B cell (primary cell): ENCODE measurements at regions not wholly inside any gene's neighbourhood (a gene's known extent, or its start where the extent isn't known, plus 50 kb on each side); places are given as distances from the start of the nearest gene placed in this dataset.

Source experiments
- ATAC-seq: fragments of 200-7000 bp; cut with Tn5 transposase; one replicate; pipeline ENCODE4 v1.10.0; 2021; ENCODE audit warnings: low read depth, mild to moderate bottlenecking, moderate number of reproducible peaks, moderate library complexity
- CTCF ChIA-PET: fragments of 350-600 bp; sonication (Branson Sonifier 250); formaldehyde crosslinking; loops from one replicate; lab custom pipeline; 2021; ENCODE audit warnings: antibody characterized with exemption, inconsistent platforms; lab: Charles Lee
- POLR2A ChIA-PET: fragments of 350-600 bp; sonication (Branson Sonifier 250); formaldehyde crosslinking; loops from one replicate; lab custom pipeline; 2021; ENCODE audit warnings: antibody characterized with exemption; lab: Charles Lee
- DNase-seq: peaks from one replicate; pipeline ENCODE4 v3.0.0; 2013
- H2AFZ ChIP-seq: 2 replicates; pipeline ENCODE4 v1.6.1; 2012; ENCODE audit warnings: mild to moderate bottlenecking, low read depth, low read length; ENCODE audit not compliant: insufficient read depth, poor library complexity, severe bottlenecking
- H3K27ac ChIP-seq, 2 donors: 1 replicate in 1 of 2; 2 replicates in 1 of 2; pipeline ENCODE4 v1.5.1; 2012 to 2013; ENCODE audit warnings: low read length in 2 of 2, mild to moderate bottlenecking in 2 of 2, moderate library complexity in 1 of 2
- H3K27me3 ChIP-seq, 4 experiments: fragments of 200-600 bp in 1 of 4; sonication (generic) in 1 of 4; replicated peaks in 1 of 4; 1 replicate in 2 of 4; 2 replicates in 2 of 4; pipeline versions ENCODE4 v1.6.1 to v1.7.0; 2013 to 2016; ENCODE audit warnings: low read length in 3 of 4, mild to moderate bottlenecking in 2 of 4, mixed read lengths in 1 of 4, moderate library complexity in 1 of 4; ENCODE audit not compliant: insufficient read depth in 4 of 4, control insufficient read depth in 3 of 4; ENCODE audit errors: control extremely low read depth in 1 of 4
- H3K36me3 ChIP-seq, 2 experiments: replicated peaks in 1 of 2; 1 replicate in 1 of 2; 2 replicates in 1 of 2; pipeline versions ENCODE4 v1.6.1 to v1.7.1; 2013; ENCODE audit warnings: low read length in 1 of 2; ENCODE audit not compliant: insufficient read depth in 2 of 2, control insufficient read depth in 1 of 2; ENCODE audit errors: control extremely low read depth in 1 of 2, extremely low read depth in 1 of 2
- H3K4me1 ChIP-seq, 2 donors: fragments of 200-600 bp in 1 of 2; sonication (generic) in 1 of 2; 1 replicate in 1 of 2; 2 replicates in 1 of 2; pipeline versions ENCODE4 v1.5.1 to v1.6.1; 2013 to 2017; ENCODE audit warnings: low read length in 2 of 2; ENCODE audit not compliant: control insufficient read depth in 2 of 2, insufficient read depth in 2 of 2
- H3K4me2 ChIP-seq: replicated peaks from 2 replicates; pipeline ENCODE3; 2012; ENCODE audit warnings: mild to moderate bottlenecking, low read depth, low read length; ENCODE audit not compliant: poor library complexity, severe bottlenecking
- H3K4me3 ChIP-seq, 5 experiments: fragments of 200-600 bp in 1 of 5; sonication (generic) in 1 of 5; 1 replicate in 3 of 5; 2 replicates in 2 of 5; pipeline versions ENCODE4 v1.5.1 to v1.7.0; 2011 to 2016; ENCODE audit warnings: low read length in 4 of 5, mild to moderate bottlenecking in 4 of 5, low read depth in 2 of 5, control low read depth in 1 of 5, moderate library complexity in 1 of 5; ENCODE audit not compliant: insufficient read depth in 1 of 5; ENCODE audit errors: control extremely low read depth in 1 of 5, extremely low read depth in 1 of 5
- H3K79me2 ChIP-seq: fragments of 200-600 bp; sonication (generic); one replicate; pipeline ENCODE4 v1.6.0; 2016; ENCODE audit warnings: low read length; ENCODE audit not compliant: control insufficient read depth, insufficient read depth
- H3K9ac ChIP-seq: fragments of 200-600 bp; sonication (generic); 2 replicates; pipeline ENCODE4 v1.6.1; 2017; ENCODE audit warnings: mild to moderate bottlenecking, low read length, moderate library complexity
- H3K9me3 ChIP-seq, 3 donors: one replicate each; pipeline versions ENCODE4 v1.6.1 to v1.7.1; 2013; ENCODE audit warnings: low read length in 2 of 3; ENCODE audit not compliant: control insufficient read depth in 2 of 3, insufficient read depth in 1 of 3; ENCODE audit errors: control extremely low read depth in 1 of 3
- H4K20me1 ChIP-seq: 2 replicates; pipeline ENCODE4 v1.6.0; 2012; ENCODE audit warnings: mild to moderate bottlenecking, low read length; ENCODE audit not compliant: insufficient read depth, control insufficient read depth, poor library complexity, severe bottlenecking
- H3K27ac Mint-ChIP-seq: one replicate; pipeline ENCODE4 v1.8.0; 2021; ENCODE audit warnings: mixed read lengths
- H3K27me3 Mint-ChIP-seq: one replicate; pipeline ENCODE4 v1.8.0; 2021; ENCODE audit warnings: mixed read lengths
- H3K4me1 Mint-ChIP-seq: one replicate; pipeline ENCODE4 v1.8.0; 2021; ENCODE audit warnings: mixed read lengths
- H3K4me3 Mint-ChIP-seq: one replicate; pipeline ENCODE4 v1.8.0; 2021; ENCODE audit warnings: mixed read lengths
- H3K9me3 Mint-ChIP-seq: one replicate; pipeline ENCODE4 v1.8.0; 2022; ENCODE audit warnings: mixed read lengths; ENCODE audit not compliant: insufficient read depth
- CTCF ChIP-seq: fragments of 200-600 bp; IDR thresholded peaks from one replicate; pipeline ENCODE4 v1.8.0; 2022; ENCODE audit warnings: antibody characterized with exemption, mild to moderate bottlenecking
- EZH2 ChIP-seq: IDR thresholded peaks from 2 replicates; pipeline ENCODE4 v1.6.1; 2012; ENCODE audit warnings: borderline replicate concordance, low read depth, mild to moderate bottlenecking, moderate library complexity, low read length; ENCODE audit not compliant: insufficient read depth, poor library complexity, severe bottlenecking
- WGBS: methylation state at CpG from one replicate; pipeline ENCODE4 v1.1.5; 2013; ENCODE audit warnings: missing lambda C conversion rate; ENCODE audit not compliant: insufficient coverage; 5-methylcytosine and 5-hydroxymethylcytosine counted together
- intact Hi-C: fragments of 100-400 bp; cut with micrococcal nuclease; formaldehyde crosslinking; loops from one replicate; pipeline ENCODE4 v1.10.0; 2022

GRCh38 chr2:176779917-176780316 is 432.7 kb upstream of the HNRNPA3 start:
- no peaks in the 10 kb centered on the region for H4K20me1 ChIP-seq
- TF ChIP-seq CTCF (no peak), EZH2 (no peak)
- no peak overlapping the region for H3K4me3 Mint-ChIP-seq
- POLR2A ChIA-PET: no interaction called here
- no peak overlapping the region for H3K27ac ChIP-seq
- ATAC-seq: no peak
- 93% methylated on average over 4 of the region's 4 CpGs for WGBS
- CTCF ChIA-PET: no interaction called here
- H3K9me3 ChIP-seq: peaks cover 0 to 15% (median 0%) of the 10 kb centered on the region in 3 donors
- H3K27me3 Mint-ChIP-seq: peaks cover 2% of the 10 kb centered on the region
- no peak overlapping the region for H3K4me2 ChIP-seq
- no peak overlapping the region for H3K9ac ChIP-seq
- peaks cover 0 to 2% (median 0%) of the 10 kb centered on the region in 4 experiments for H3K27me3 ChIP-seq
- peaks cover 3 to 9% of the 10 kb centered on the region in 2 donors for H3K4me1 ChIP-seq
- H3K4me1 Mint-ChIP-seq: peaks cover 12% of the 10 kb centered on the region
- H3K9me3 Mint-ChIP-seq: peaks cover 15% of the 10 kb centered on the region
- no peaks in the 10 kb centered on the region for H3K36me3 ChIP-seq
- no peak overlapping the region for H3K4me3 ChIP-seq
- DNase-seq: no peak
- H2AFZ ChIP-seq: no peak overlapping the region
- H3K79me2 ChIP-seq: no peaks in the 10 kb centered on the region
- no peak overlapping the region for H3K27ac Mint-ChIP-seq
- intact Hi-C loops: no loop called here

DNA sequence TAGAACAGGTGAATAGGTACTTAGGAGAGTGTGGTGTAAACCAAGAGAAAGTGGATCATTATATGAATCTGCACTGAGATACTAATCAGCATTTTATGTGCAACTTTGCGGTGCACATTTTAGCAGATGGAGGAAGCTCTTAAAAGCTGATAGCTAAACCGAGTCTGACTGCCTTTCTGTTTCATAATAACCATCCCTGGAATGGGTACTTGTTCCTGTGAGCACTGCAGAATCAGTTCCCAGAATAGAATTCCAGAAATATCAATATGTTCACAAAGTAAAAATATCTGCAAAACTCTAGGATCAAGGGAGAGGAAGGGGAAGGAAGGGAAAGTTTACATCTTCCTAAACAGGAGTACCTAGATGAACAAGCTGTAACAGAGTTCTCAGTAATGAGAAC is 432.2 kb upstream of the HNRNPA3 start:
- no peaks in the 10 kb centered on the region for H3K27me3 Mint-ChIP-seq
- H3K9me3 ChIP-seq: peaks cover 0 to 15% (median 0%) of the 10 kb centered on the region in 3 donors
- H3K4me2 ChIP-seq: no peak overlapping the region
- H3K36me3 ChIP-seq: no peaks in the 10 kb centered on the region
- H3K4me1 Mint-ChIP-seq: peaks cover 12% of the 10 kb centered on the region
- intact Hi-C loops: no loop called here
- peaks cover 15% of the 10 kb centered on the region for H3K9me3 Mint-ChIP-seq
- no peak overlapping the region for H3K4me3 ChIP-seq
- peaks cover 3 to 9% of the 10 kb centered on the region in 2 donors for H3K4me1 ChIP-seq
- ChIA-PET CTCF (no interaction called here), POLR2A (no interaction called here)
- no peak overlapping the region for H2AFZ ChIP-seq
- DNase-seq (no peak), ATAC-seq (no peak)
- H4K20me1 ChIP-seq: no peaks in the 10 kb centered on the region
- TF ChIP-seq EZH2: no peak
- TF ChIP-seq CTCF: no peak
- H3K79me2 ChIP-seq: no peaks in the 10 kb centered on the region
- H3K27ac Mint-ChIP-seq: no peak overlapping the region
- H3K4me3 Mint-ChIP-seq: no peak overlapping the region
- no peak overlapping the region for H3K27ac ChIP-seq
- peaks cover 0 to 2% (median 0%) of the 10 kb centered on the region in 4 experiments for H3K27me3 ChIP-seq
- no peak overlapping the region for H3K9ac ChIP-seq
- no CpG with 5 or more reads among the region's 2 CpGs for WGBS
